Gastroesophageal sphincter (tissue), 3 donors: ENCODE measurements at regions not wholly inside any gene's neighbourhood (a gene's known extent, or its start where the extent isn't known, plus 50 kb on each side); places are given as distances from the start of the nearest gene placed in this dataset.

Experiments
- CTCF ChIP-seq, 4 experiments: fragments of 200-600 bp in 2 of 4; fragments of 450-650 bp in 2 of 4; sonication (generic) in 1 of 4; IDR thresholded peaks; one replicate each; pipeline ENCODE4 v1.5.1; 2017 to 2019; ENCODE audit warnings: antibody characterized with exemption in 4 of 4, mild to moderate bottlenecking in 2 of 4, moderate library complexity in 2 of 4
- EP300 ChIP-seq: sonication (generic); formaldehyde crosslinking; IDR thresholded peaks from one replicate; pipeline ENCODE4 v1.6.1; 2017; ENCODE audit warnings: antibody characterized with exemption, mild to moderate bottlenecking
- POLR2A ChIP-seq, 2 donors: fragments of 450-650 bp; IDR thresholded peaks; one replicate each; pipeline ENCODE4 v1.6.1; 2017; ENCODE audit warnings: antibody characterized with exemption in 2 of 2, mild to moderate bottlenecking in 2 of 2, moderate library complexity in 1 of 2

- TF ChIP-seq CTCF (IDR thresholded peaks at IDR 0.05) (no peak), POLR2A (IDR thresholded peaks at IDR 0.05) (no peak), EP300 (no peak)
These were observed 255.8 kb downstream of the SEC14L1 start for GRCh38 chr17:77396610-77397009.
